GM10248 (cell line): ENCODE measurements at regions not wholly inside any gene's neighbourhood (a gene's known extent, or its start where the extent isn't known, plus 50 kb on each side); places are given as distances from the start of the nearest gene placed in this dataset.

ENCODE experiments used
- CTCF ChIA-PET: fragments of 300-600 bp; sonication (Branson Sonifier 250); formaldehyde crosslinking; extraction: SDS; loops from one replicate; lab custom pipeline; 2021; ENCODE audit warnings: antibody characterized with exemption; lab: Yijun Ruan, JAX
- POLR2A ChIA-PET: fragments of 350-650 bp; sonication (Branson Sonifier 250); formaldehyde crosslinking; extraction: SDS; loops from one replicate; lab custom pipeline; 2020; ENCODE audit warnings: antibody characterized with exemption; lab: Yijun Ruan, JAX
- DNase-seq: peaks from one replicate; pipeline ENCODE4 v3.0.0; 2012; ENCODE audit errors: extremely low spot score
- CTCF ChIP-seq: IDR thresholded peaks from 2 replicates; pipeline ENCODE4 v1.5.1; 2012; ENCODE audit warnings: mild to moderate bottlenecking, low read depth; ENCODE audit errors: extremely low read depth, missing control alignments, control extremely low read depth

- CTCF ChIA-PET, result interaction anchor here (0.7 to 5.5 kb wide), 5 partner anchors 9 to 229 kb away, joined by 3 to 67 read pairs (median 4); no protein-coding TSS in a partner anchor
- POLR2A ChIA-PET, result no interaction called here
- no peak for TF ChIP-seq CTCF
- no peak for DNase-seq
Observed at GRCh38 chr6:165886169-165886568, 223.1 kb upstream of the PDE10A start.

GRCh38 chr6:165884813-165885765 is 222.0 kb upstream of the PDE10A start:
- peak; percentile 64 for DNase-seq
- POLR2A ChIA-PET, result no interaction called here
- TF ChIP-seq CTCF, result peak; percentile 84
- CTCF ChIA-PET, result interaction anchor here (0.7 to 5.5 kb wide), 9 partner anchors 8 to 516 kb away, joined by 3 to 67 read pairs (median 4); no protein-coding TSS in a partner anchor

GRCh38 chr6:165883851-165884640 is 221.0 kb upstream of the PDE10A start:
- DNase-seq, result no peak
- no peak for TF ChIP-seq CTCF
- CTCF ChIA-PET, result interaction anchor here (1.0 to 5.5 kb wide), 7 partner anchors 11 to 517 kb away, joined by 3 to 67 read pairs (median 3); no protein-coding TSS in a partner anchor
- POLR2A ChIA-PET, result no interaction called here

GRCh38 chr6:165881806-165882205 is 218.8 kb upstream of the PDE10A start:
- DNase-seq, result no peak
- no peak for TF ChIP-seq CTCF
- CTCF ChIA-PET, result interaction anchor here (1.2 to 5.5 kb wide), 2 partner anchors 216 to 224 kb away, joined by 4 to 67 read pairs; no protein-coding TSS in a partner anchor
- POLR2A ChIA-PET, result no interaction called here

- CTCF ChIA-PET, result no interaction called here
- no peak for TF ChIP-seq CTCF
- DNase-seq, result no peak
- POLR2A ChIA-PET, result no interaction called here
Observed at GRCh38 chr6:165880686-165881085, 217.6 kb upstream of the PDE10A start.

- CTCF ChIA-PET, result interaction anchor here (0.8 to 2.5 kb wide), 5 partner anchors 12 to 228 kb away, joined by 3 to 7 read pairs (median 4); no protein-coding TSS in a partner anchor
- TF ChIP-seq CTCF, result no peak
- DNase-seq, result no peak
- POLR2A ChIA-PET, result no interaction called here
Observed at GRCh38 chr6:165877773-165878172, 214.7 kb upstream of the PDE10A start.
